ENCODE measurements at regions not wholly inside any gene's neighbourhood (a gene's known extent, or its start where the extent isn't known, plus 50 kb on each side); places are given as distances from the start of the nearest gene placed in this dataset.

- no peak for DNase-seq
Measured at GRCh38 chr1:119302011-119302410, 66.6 kb upstream of the HAO2 start.

- DNase-seq = no peak
Measured at GRCh38 chr1:119308130-119308700, 60.4 kb upstream of the HAO2 start.

DNA sequence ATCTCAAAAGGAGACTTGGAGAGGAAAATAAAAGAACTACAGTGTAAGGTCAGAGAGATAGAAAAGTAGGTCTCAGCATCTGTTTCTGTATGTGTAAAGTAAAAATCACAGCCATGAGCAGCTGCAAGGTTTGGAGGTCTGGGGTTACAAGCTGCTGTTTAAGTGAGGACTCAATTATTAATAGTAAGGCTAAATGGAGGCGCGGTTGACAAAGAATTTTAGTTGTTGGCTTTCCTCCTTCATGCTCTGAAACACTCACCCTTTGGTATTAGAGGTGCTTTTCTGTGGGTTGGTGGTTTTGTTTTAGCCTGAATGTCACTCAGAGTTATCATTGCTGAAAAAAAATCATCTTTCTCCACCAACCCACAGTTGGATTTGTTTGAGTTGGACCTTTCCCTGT lies 59.8 kb upstream of the HAO2 start:
- no peak for DNase-seq

- no peak for DNase-seq
Measured at GRCh38 chr1:119310301-119310700, 58.3 kb upstream of the HAO2 start.

DNA sequence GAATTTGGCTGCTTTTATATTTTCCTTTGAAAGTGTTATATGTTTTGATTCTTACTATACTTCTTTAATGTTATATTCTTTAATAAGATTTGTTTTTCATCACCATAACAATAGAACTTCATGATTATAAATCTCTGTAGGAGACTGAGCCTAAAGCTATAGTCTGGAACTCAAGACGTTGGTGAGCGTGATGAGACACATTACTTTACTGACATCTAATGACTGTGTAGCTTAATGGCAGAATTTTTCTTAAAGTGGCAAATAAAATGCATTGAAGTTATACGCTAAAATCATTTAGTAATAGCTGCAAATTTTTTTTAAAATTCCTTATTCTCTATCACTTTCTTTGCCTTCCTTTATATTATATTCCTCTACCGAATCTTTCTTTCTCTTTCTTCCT lies 56.1 kb upstream of the HAO2 start:
- no peak for DNase-seq

DNA sequence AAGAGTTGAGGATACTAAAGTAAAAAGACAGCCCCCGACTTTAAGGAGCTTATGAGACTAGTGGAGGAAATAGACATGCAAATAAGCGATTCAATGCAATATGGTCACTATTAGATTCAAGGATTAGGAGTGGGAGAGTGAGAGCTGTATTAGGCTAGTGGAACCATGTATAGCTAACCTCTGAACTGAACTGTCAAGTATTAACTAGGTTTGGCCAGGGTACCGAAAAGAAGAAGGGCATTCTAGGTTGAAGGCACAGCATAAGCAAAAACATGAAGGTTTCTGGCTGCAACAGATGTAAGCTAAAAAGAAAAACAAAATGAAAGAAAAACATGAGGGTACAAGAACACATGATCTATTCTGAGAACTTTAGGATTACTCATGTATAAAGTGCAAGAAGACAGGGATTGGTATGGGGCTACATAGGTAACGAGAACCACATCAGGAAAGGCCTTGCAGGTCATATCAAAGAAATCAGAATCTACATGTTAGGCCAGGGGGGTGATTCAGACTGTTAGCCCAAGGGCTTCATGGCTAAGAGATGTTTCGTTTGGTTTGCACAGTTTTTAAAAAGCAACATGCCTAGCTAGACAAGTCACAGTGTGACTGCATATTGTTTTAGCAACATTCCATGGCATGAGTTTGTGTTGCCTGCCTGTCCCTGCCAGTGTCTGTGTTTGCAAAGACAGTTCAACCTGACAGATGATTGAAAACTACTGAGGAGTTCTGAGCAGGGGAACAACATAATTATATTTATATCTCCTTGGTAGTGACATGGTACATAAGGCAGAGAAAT lies 54.4 kb upstream of the HAO2 start:
- DNase-seq = no peak

DNA sequence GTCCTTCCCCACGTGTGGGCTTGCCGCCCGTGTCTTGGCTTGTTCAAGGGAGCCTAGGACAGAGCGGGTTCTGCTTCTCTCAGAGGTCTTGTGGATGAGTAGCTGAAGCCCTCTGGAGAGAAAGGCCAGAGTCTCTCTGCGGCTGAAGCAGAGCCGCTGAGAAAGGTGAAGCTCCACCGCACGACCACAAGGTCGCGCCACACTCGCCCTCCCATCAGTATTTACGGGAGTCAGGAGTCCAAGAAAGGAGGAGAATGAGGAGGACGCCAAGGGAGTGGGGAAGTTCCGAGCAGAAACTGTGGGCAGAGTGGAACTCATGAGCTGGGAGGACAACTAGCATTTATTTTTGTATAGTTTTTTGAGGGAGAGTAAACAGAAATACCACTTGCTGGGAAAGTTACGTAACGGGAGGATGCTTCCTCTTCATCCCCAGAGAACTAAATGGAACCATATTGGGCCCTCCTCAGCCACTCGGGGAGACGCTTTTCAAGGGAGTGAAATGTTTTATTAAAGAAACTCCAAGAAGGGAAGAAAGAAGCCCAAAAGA lies 51.6 kb upstream of the HAO2 start:
- DNase-seq = no peak

DNA sequence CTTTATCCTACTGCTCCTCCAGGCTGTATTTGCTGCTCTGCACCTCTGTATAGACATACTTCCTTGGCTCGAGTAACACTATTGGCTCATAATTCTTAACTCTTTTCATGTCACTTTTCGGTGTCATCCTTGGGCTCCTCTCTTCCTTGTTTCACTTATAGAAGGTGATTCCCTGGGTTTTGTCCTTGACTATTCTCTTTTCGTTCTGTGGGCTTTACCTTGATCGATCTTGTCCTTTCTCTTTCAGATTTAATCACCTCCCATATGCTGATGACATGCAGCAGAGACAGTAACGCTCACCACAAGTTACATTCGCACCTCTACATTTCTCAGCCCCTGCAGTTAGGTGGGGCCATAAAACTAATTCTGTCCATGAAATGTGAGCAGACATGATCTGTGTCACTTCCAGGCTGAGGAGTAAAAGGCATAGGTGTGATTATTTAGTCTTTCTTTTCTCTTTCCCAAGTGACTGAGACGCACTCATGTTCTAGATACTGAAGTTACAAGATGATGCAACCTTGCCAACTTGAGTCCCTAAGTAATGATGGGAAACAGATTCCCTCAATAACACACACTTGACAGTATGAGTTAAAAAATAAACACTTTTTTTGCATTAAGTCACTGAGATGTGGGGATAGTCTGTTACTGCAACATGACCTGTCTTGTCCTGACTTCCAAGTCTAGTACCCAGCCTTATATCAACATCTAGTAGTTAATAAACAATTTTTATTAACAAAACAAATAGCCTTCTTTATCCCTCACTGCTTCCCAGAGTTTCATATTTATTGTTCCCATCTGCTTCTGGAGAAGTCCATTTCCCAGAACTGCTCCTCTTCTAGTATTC lies 49.9 kb upstream of the HAO2 start:
- no peak for DNase-seq
